H1 (cell line): ENCODE measurements at regions not wholly inside any gene's neighbourhood (a gene's known extent, or its start where the extent isn't known, plus 50 kb on each side); places are given as distances from the start of the nearest gene placed in this dataset.

Source experiments
- CTCF ChIA-PET: fragments of 300-600 bp; sonication (Branson Sonifier 250); formaldehyde crosslinking; loops from one replicate; lab custom pipeline; 2021; ENCODE audit not compliant: partially characterized antibody; lab: Charles Lee
- POLR2A ChIA-PET: fragments of 300-600 bp; sonication (Branson Sonifier 250); formaldehyde crosslinking; loops from one replicate; lab custom pipeline; 2021; ENCODE audit warnings: inconsistent platforms; ENCODE audit not compliant: partially characterized antibody; lab: Charles Lee
- DNase-seq, 2 experiments: peaks; one replicate each; pipeline versions ENCODE4 v3.0.0 to v3.0.0-alpha.2; 2010 to 2022; ENCODE audit warnings: low spot score in 2 of 2, low read depth in 1 of 2, mixed read lengths in 1 of 2
- FAIRE-seq: peaks from 2 replicates; lab custom pipeline; 2011; peaks lifted over from hg19 to GRCh38; lab: Jason Lieb, UNC
- H2AFZ ChIP-seq: 2 replicates; pipeline ENCODE4 v1.8.1; 2012; ENCODE audit warnings: low read length, inconsistent platforms
- H2AK5ac ChIP-seq: 2 replicates; pipeline ENCODE4 v1.6.1; 2013; ENCODE audit warnings: low read depth, low read length
- H2BK120ac ChIP-seq: replicated peaks from 2 replicates; pipeline ENCODE3; 2013; ENCODE audit warnings: low read depth, low read length, inconsistent platforms
- H2BK12ac ChIP-seq: 2 replicates; pipeline ENCODE4 v1.6.1; 2013; ENCODE audit warnings: low read depth, low read length
- H2BK15ac ChIP-seq: 2 replicates; pipeline ENCODE4 v1.6.1; 2013; ENCODE audit warnings: low read length
- H2BK20ac ChIP-seq: 2 replicates; pipeline ENCODE4 v1.6.1; 2013; ENCODE audit warnings: low read length
- H2BK5ac ChIP-seq: 2 replicates; pipeline ENCODE4 v1.6.1; 2013; ENCODE audit warnings: low read depth, low read length
- H3K14ac ChIP-seq: 2 replicates; pipeline ENCODE4 v1.6.1; 2013; ENCODE audit warnings: inconsistent platforms; ENCODE audit not compliant: insufficient read length
- H3K18ac ChIP-seq: 2 replicates; pipeline ENCODE4 v1.6.1; 2013; ENCODE audit warnings: low read length; ENCODE audit errors: extremely low read depth
- H3K23ac ChIP-seq: 2 replicates; pipeline ENCODE4 v1.6.1; 2013; ENCODE audit warnings: inconsistent platforms; ENCODE audit not compliant: insufficient read length
- H3K23me2 ChIP-seq: 2 replicates; pipeline ENCODE4 v1.6.1; 2013; ENCODE audit warnings: low read depth, low read length
- H3K27ac ChIP-seq: 2 replicates; pipeline ENCODE4 v1.6.1; 2011; ENCODE audit warnings: low read depth, low read length, inconsistent platforms
- H3K27me3 ChIP-seq, 4 experiments: replicated peaks in 1 of 4; 1 replicate in 1 of 4; 2 replicates in 3 of 4; pipeline versions ENCODE4 v1.6.1 to v1.8.1; 2011 to 2013; ENCODE audit warnings: low read length in 3 of 4, mild to moderate bottlenecking in 3 of 4, inconsistent platforms in 2 of 4, mixed read lengths in 2 of 4, moderate library complexity in 1 of 4; ENCODE audit not compliant: control insufficient read depth in 3 of 4, insufficient read depth in 3 of 4; ENCODE audit errors: extremely low read depth in 1 of 4
- H3K36me3 ChIP-seq, 4 experiments: 2 replicates each; pipeline versions ENCODE4 v1.6.1 to v1.8.1; 2011 to 2013; ENCODE audit warnings: mild to moderate bottlenecking in 4 of 4, low read length in 3 of 4, moderate library complexity in 2 of 4, control low read depth in 1 of 4, inconsistent platforms in 1 of 4; ENCODE audit not compliant: insufficient read depth in 4 of 4, control insufficient read depth in 2 of 4
- H3K4ac ChIP-seq: replicated peaks from 2 replicates; pipeline ENCODE3; 2013; ENCODE audit warnings: low read length, low read depth, mixed read lengths, inconsistent platforms; ENCODE audit not compliant: insufficient read length
- H3K4me1 ChIP-seq, 4 experiments: replicated peaks in 1 of 4; 1 replicate in 1 of 4; 2 replicates in 3 of 4; pipeline versions ENCODE4 v1.6.1 to v1.8.1; 2011 to 2013; ENCODE audit warnings: low read length in 3 of 4, inconsistent platforms in 2 of 4, mixed read lengths in 1 of 4; ENCODE audit not compliant: insufficient read depth in 4 of 4, control insufficient read depth in 3 of 4
- H3K4me2 ChIP-seq, 2 experiments: 2 replicates each; pipeline versions ENCODE4 v1.6.1 to v1.8.1; 2011 to 2013; ENCODE audit warnings: low read depth in 2 of 2, low read length in 2 of 2, control low read depth in 1 of 2, inconsistent platforms in 1 of 2, mild to moderate bottlenecking in 1 of 2; ENCODE audit not compliant: insufficient read depth in 1 of 2
- H3K4me3 ChIP-seq, 4 experiments: fragments of 200-600, 300-600 bp in 1 of 4; sonication (generic), shearing (Covaris generic), sonication (Bioruptor Twin) in 1 of 4; 2 replicates each; pipeline versions ENCODE4 v1.5.1 to v1.8.1; 2011 to 2016; ENCODE audit warnings: low read length in 4 of 4, low read depth in 3 of 4, control low read depth in 2 of 4, inconsistent platforms in 2 of 4, mild to moderate bottlenecking in 2 of 4, mixed read lengths in 1 of 4, moderate library complexity in 1 of 4; ENCODE audit not compliant: insufficient read depth in 2 of 4; ENCODE audit errors: extremely low read depth in 1 of 4
- H3K56ac ChIP-seq: replicated peaks from 2 replicates; pipeline ENCODE3; 2013; ENCODE audit warnings: low read depth, mild to moderate bottlenecking, mixed read lengths, low read length, inconsistent platforms; ENCODE audit not compliant: insufficient read length
- H3K79me1 ChIP-seq: 2 replicates; pipeline ENCODE4 v1.6.1; 2013; ENCODE audit warnings: low read depth, low read length, control low read depth
- H3K79me2 ChIP-seq, 2 experiments: 2 replicates each; pipeline versions ENCODE4 v1.6.1 to v1.8.1; 2012 to 2013; ENCODE audit warnings: low read length in 2 of 2, mild to moderate bottlenecking in 2 of 2, inconsistent platforms in 1 of 2; ENCODE audit not compliant: insufficient read depth in 2 of 2, control insufficient read depth in 1 of 2
- H3K9ac ChIP-seq, 4 experiments: replicated peaks in 1 of 4; 1 replicate in 1 of 4; 2 replicates in 3 of 4; pipeline versions ENCODE4 v1.6.1 to v1.8.1; 2011 to 2013; ENCODE audit warnings: low read depth in 3 of 4, low read length in 3 of 4, control low read depth in 2 of 4, mild to moderate bottlenecking in 2 of 4, moderate library complexity in 2 of 4, inconsistent platforms in 1 of 4; ENCODE audit errors: extremely low read depth in 1 of 4
- H3K9me3 ChIP-seq, 2 experiments: 2 replicates each; pipeline versions ENCODE4 v1.6.1 to v1.8.1; 2012 to 2013; ENCODE audit warnings: mild to moderate bottlenecking in 2 of 2, moderate library complexity in 2 of 2, control low read depth in 1 of 2, inconsistent platforms in 1 of 2, low read depth in 1 of 2, low read length in 1 of 2, mixed read lengths in 1 of 2; ENCODE audit not compliant: insufficient read depth in 2 of 2
- H4K20me1 ChIP-seq, 2 experiments: replicated peaks in 1 of 2; 2 replicates each; pipeline versions ENCODE3 to v1.8.1; 2011 to 2013; ENCODE audit warnings: inconsistent platforms in 2 of 2, low read length in 2 of 2, mild to moderate bottlenecking in 1 of 2; ENCODE audit not compliant: insufficient read depth in 2 of 2, control insufficient read depth in 1 of 2
- H4K5ac ChIP-seq: 2 replicates; pipeline ENCODE4 v1.6.1; 2013; ENCODE audit warnings: low read length, low read depth, mixed read lengths, inconsistent platforms; ENCODE audit not compliant: insufficient read length
- H4K8ac ChIP-seq: 2 replicates; pipeline ENCODE4 v1.8.0; 2013; ENCODE audit warnings: mild to moderate bottlenecking, moderate library complexity, low read length, inconsistent platforms; ENCODE audit not compliant: insufficient read depth; ENCODE audit errors: extremely low read depth
- H4K91ac ChIP-seq: replicated peaks from 2 replicates; pipeline ENCODE3; 2013; ENCODE audit warnings: low read length, mixed read lengths, inconsistent platforms; ENCODE audit not compliant: insufficient read length
- BRCA1 ChIP-seq: IDR thresholded peaks from 2 replicates; pipeline ENCODE4 v1.6.1; 2012; ENCODE audit warnings: low read depth, low read length, improper control_type of control experiment
- SAP30 ChIP-seq: fragments of 300-600 bp; sonication (generic); IDR thresholded peaks from 2 replicates; pipeline ENCODE4 v1.7.1; 2012; ENCODE audit warnings: low read length, moderate library complexity, mild to moderate bottlenecking, inconsistent platforms; ENCODE audit not compliant: insufficient read depth, insufficient replicate concordance
- TAF1 ChIP-seq: IDR thresholded peaks from 2 replicates; pipeline ENCODE4 v1.6.1; 2011; ENCODE audit warnings: mild to moderate bottlenecking, low read depth, low read length
- ZNF274 ChIP-seq: IDR thresholded peaks from 2 replicates; pipeline ENCODE4 v1.7.0; 2012; ENCODE audit warnings: low read length, borderline replicate concordance; ENCODE audit errors: extremely low read depth
- WGBS, 2 experiments: shearing (Covaris generic) in 1 of 2; methylation state at CpG; one replicate each; pipeline versions ENCODE4 v1.1.6 to v1.1.7; 2013 to 2015; ENCODE audit warnings: low lambda C conversion rate in 2 of 2, mixed read lengths in 2 of 2, inconsistent platforms in 1 of 2, low coverage in 1 of 2, missing lambda C conversion rate in 1 of 2; ENCODE audit not compliant: insufficient replicate concordance in 2 of 2, insufficient coverage in 1 of 2, insufficient read length in 1 of 2; ENCODE audit errors: extremely low coverage in 1 of 2, missing lambda C conversion rate in 1 of 2; 5-methylcytosine and 5-hydroxymethylcytosine counted together
- TF ChIP-seq, protein P1 (sequence below): IDR thresholded peaks from 2 replicates; pipeline ENCODE4 v1.6.1; 2011; ENCODE audit warnings: low read length, improper control_type of control experiment
- TF ChIP-seq, protein P2 (sequence below): IDR thresholded peaks from 2 replicates; pipeline ENCODE4 v1.6.1; 2011; ENCODE audit warnings: low read depth, mild to moderate bottlenecking, low read length; ENCODE audit not compliant: insufficient read depth

DNA sequence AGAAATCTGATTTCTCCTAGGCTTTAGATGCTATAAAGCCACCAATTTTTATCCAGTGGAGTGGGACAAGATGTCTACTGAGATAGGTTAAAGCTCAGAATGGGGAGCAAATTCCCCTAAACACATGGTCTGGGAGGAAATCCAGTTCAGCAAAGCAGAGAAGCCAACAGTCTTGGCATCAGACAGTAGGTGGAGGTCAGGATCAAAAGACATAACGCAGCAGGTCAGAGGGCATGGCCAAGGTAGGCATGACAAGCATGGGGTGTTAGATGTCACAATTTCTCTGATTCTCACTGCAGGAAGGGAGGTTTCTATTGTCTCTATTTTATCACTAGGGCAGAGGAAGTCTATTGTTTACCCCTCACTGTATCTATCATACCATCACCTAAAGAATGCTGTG is 288.2 kb downstream of the ACTL7B start:
- no peak overlapping the region for H4K8ac ChIP-seq
- no peaks in the 10 kb centered on the region for H3K23me2 ChIP-seq
- TF ChIP-seq TAF1 (no peak), BRCA1 (no peak), ZNF274 (no peak), SAP30 (no peak)
- TF ChIP-seq, protein P1, sequence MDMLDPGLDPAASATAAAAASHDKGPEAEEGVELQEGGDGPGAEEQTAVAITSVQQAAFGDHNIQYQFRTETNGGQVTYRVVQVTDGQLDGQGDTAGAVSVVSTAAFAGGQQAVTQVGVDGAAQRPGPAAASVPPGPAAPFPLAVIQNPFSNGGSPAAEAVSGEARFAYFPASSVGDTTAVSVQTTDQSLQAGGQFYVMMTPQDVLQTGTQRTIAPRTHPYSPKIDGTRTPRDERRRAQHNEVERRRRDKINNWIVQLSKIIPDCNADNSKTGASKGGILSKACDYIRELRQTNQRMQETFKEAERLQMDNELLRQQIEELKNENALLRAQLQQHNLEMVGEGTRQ: no peak
- TF ChIP-seq, protein P2, sequence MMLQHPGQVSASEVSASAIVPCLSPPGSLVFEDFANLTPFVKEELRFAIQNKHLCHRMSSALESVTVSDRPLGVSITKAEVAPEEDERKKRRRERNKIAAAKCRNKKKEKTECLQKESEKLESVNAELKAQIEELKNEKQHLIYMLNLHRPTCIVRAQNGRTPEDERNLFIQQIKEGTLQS: no peak
- no peak overlapping the region for H2BK20ac ChIP-seq
- POLR2A ChIA-PET: no interaction called here
- H4K5ac ChIP-seq: no peak overlapping the region
- H3K79me2 ChIP-seq: no peaks in the 10 kb centered on the region
- peak overlapping the region; percentile 6; the same call in 1 of the 2 replicates for H2BK12ac ChIP-seq
- H3K4me3 ChIP-seq: no peak overlapping the region
- H2BK5ac ChIP-seq: no peak overlapping the region
- FAIRE-seq: no peak
- no peak overlapping the region for H3K4me2 ChIP-seq
- H2AK5ac ChIP-seq: no peak overlapping the region
- CTCF ChIA-PET: interaction anchor here (0.6 to 8.4 kb wide), 10 partner anchors 11 to 1143 kb away, joined by 3 to 42 read pairs (median 10); no protein-coding TSS in a partner anchor
- no peaks in the 10 kb centered on the region for H3K27me3 ChIP-seq
- H3K18ac ChIP-seq: no peak overlapping the region
- no peak overlapping the region for H3K23ac ChIP-seq
- no peak overlapping the region for H2BK120ac ChIP-seq
- no peak for DNase-seq
- no peak overlapping the region for H4K91ac ChIP-seq
- H3K27ac ChIP-seq: no peak overlapping the region
- no peak overlapping the region for H2AFZ ChIP-seq
- H3K79me1 ChIP-seq: no peaks in the 10 kb centered on the region
- H3K36me3 ChIP-seq: no peaks in the 10 kb centered on the region
- H3K4ac ChIP-seq: no peak overlapping the region
- no peak overlapping the region for H3K14ac ChIP-seq
- no peak overlapping the region for H2BK15ac ChIP-seq
- no peaks in the 10 kb centered on the region for H4K20me1 ChIP-seq
- no peaks in the 10 kb centered on the region for H3K9me3 ChIP-seq
- H3K9ac ChIP-seq: no peak overlapping the region
- no peaks in the 10 kb centered on the region for H3K4me1 ChIP-seq
- no peak overlapping the region for H3K56ac ChIP-seq
- WGBS, 2 experiments: 94% methylated on average over 1 of the region's 1 CpG; no CpG with 5 or more reads in 1 of the 2 experiments
